ENCODE measurements at regions not wholly inside any gene's neighbourhood (a gene's known extent, or its start where the extent isn't known, plus 50 kb on each side); places are given as distances from the start of the nearest gene placed in this dataset.

DNA sequence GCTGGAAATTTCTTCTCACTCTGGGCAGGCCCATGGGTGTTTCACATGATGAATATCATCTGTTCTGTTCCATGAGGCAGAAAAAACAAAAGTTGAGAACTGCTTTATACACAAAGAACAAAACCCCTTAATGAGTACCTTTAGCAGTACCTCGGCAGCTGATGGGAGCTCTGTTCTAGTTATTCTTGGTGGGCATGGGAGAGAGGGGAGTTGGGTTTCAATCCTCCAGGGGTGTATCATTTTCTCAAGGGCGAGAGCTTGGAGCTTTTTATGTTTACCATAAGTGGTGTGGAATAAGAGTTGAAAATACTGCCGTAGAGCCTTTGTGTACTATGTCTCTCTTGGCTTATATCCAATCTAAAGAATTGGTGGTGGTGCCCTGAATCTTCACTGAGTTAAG, 103.3 kb upstream of the ZNF608 start:
- ATAC-seq (no peak), DNase-seq (no peak)
- no peak overlapping the region for H3K4me3 Mint-ChIP-seq
- no peaks in the 10 kb centered on the region for H3K27me3 Mint-ChIP-seq (ENCODE audit: low read depth)
- H3K36me3 Mint-ChIP-seq (ENCODE audit: insufficient read depth): no peaks in the 10 kb centered on the region
- peaks cover 4% of the 10 kb centered on the region for H3K9me3 Mint-ChIP-seq
- no peaks in the 10 kb centered on the region for H3K4me1 Mint-ChIP-seq (ENCODE audit: low read depth)

DNA sequence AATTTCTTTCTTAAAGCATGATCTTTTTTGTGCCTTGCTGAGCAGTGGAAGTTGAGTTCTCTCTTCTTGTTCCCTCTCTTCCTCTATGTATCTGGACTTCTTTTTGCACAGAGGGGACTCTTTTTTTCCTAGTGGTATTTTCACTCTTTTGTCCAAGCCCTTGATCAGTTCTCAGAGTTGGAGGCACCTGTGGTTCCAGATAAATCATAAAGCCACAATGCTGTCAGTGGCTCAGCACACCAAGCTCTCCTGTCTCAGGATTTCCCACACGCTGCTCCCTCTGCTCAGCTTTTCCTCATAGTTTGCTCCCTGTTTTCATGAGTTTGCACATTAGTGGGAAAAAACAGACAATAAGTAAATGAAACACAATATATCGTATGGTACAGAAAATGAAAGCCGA, 110.3 kb upstream of the ZNF608 start:
- Mint-ChIP-seq H3K9me3 (no peaks in the 10 kb centered on the region), H3K4me1 (ENCODE audit: low read depth) (no peaks in the 10 kb centered on the region), H3K36me3 (ENCODE audit: insufficient read depth) (no peaks in the 10 kb centered on the region), H3K27me3 (ENCODE audit: low read depth) (no peaks in the 10 kb centered on the region), H3K4me3 (no peak overlapping the region)
- DNase-seq (no peak), ATAC-seq (no peak)

DNA sequence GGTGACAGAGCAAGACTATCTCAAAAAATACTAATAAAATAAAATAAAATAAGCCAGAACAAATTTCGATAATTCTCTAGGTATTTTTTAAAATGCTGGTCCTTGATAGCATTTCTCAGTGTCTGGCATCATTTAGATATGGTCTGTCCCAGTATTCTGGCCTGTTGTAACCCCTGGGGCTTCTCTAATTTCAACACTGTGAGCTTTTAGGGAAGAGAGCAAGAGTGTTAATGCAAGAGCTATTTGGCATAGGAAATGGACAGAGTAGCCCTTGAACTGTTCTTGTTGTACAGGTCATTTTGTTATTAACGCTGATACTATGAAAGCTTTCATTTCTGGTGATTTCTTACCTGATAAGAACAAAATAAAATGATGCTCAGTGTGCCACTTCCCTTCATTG, 112.2 kb upstream of the ZNF608 start:
- DNase-seq (no peak), ATAC-seq (no peak)
- Mint-ChIP-seq H3K36me3 (ENCODE audit: insufficient read depth) (no peaks in the 10 kb centered on the region), H3K4me3 (no peak overlapping the region), H3K4me1 (ENCODE audit: low read depth) (no peaks in the 10 kb centered on the region), H3K27me3 (ENCODE audit: low read depth) (no peaks in the 10 kb centered on the region), H3K9me3 (no peaks in the 10 kb centered on the region)

DNA sequence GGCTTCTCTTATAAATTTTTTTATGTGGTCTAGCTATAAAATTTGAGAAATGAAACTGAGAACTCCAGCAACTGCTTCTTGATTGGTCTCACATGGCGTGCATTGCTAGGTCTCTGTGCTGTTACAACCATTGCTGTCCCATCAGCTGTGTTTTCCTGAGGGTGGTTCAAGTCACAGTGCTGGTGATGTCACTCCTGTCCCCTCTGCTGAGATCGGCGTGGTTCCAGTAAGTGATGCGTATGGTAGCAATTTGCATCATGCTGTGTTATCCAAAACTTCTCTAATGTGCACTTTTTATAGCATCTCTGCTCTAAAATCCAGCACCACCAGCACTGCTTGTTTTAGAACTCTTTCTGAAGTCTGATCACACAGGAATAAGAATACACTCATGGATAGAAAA, 112.6 kb upstream of the ZNF608 start:
- Mint-ChIP-seq H3K27me3 (ENCODE audit: low read depth) (no peaks in the 10 kb centered on the region), H3K9me3 (no peaks in the 10 kb centered on the region), H3K36me3 (ENCODE audit: insufficient read depth) (no peaks in the 10 kb centered on the region), H3K4me3 (no peak overlapping the region), H3K4me1 (ENCODE audit: low read depth) (no peaks in the 10 kb centered on the region)
- DNase-seq (no peak), ATAC-seq (no peak)

DNA sequence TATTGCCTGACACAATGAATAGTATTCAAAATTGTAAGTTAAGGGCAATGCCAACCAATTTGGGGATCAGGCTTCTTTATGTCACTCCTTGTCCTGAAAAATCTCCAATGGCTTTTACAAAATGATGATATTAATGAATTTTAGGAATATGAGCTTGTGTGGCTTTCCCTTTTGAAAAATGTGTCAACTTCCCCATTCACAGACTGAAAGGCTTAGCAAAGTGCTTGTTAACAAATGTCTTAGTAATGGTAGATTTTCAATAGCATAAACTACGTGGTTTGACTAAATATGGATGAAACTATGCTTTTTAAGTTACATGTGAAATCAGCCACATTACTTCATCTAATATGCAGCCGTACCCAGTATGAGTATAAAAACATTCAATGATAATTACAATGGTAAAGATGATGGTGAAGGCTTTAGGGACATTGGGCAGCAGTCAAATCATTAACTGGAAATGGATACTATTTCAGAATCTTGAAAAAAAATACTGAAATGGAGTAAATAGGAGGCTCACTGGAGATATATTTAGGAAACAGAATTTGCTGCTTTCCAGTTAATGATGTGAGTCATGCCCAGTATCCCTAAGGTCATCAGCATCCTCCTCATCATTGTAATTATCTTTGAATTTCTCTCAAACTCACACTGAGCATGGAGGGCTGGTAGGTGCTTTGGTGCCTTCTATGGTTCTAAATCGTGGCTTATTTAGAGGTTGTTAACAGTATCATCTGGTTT, 113.3 kb upstream of the ZNF608 start:
- H3K9me3 Mint-ChIP-seq: no peaks in the 10 kb centered on the region
- H3K4me3 Mint-ChIP-seq: no peak overlapping the region
- H3K4me1 Mint-ChIP-seq (ENCODE audit: low read depth): no peaks in the 10 kb centered on the region
- ATAC-seq (no peak), DNase-seq (no peak)
- H3K27me3 Mint-ChIP-seq (ENCODE audit: low read depth): no peaks in the 10 kb centered on the region
- H3K36me3 Mint-ChIP-seq (ENCODE audit: insufficient read depth): no peaks in the 10 kb centered on the region

DNA sequence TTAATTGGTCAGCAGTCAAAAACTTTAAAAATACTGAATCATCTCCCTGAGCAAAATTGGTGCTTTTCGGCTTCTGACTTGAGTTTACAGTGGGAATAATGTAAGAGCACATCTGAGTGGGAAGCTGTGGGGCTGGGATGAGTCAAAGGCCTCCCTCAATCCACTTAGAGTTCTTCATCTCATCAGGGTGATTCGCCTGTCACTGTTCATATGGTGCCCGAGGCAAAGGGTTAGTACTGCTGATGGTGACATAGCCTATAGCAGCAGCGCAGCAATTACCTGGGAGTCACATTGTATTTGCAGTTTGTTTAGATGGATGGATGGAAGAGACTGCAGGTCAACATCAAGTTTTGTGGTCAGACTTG, 113.8 kb upstream of the ZNF608 start:
- Mint-ChIP-seq H3K4me3 (no peak overlapping the region), H3K9me3 (no peaks in the 10 kb centered on the region), H3K4me1 (ENCODE audit: low read depth) (no peaks in the 10 kb centered on the region), H3K36me3 (ENCODE audit: insufficient read depth) (no peaks in the 10 kb centered on the region), H3K27me3 (ENCODE audit: low read depth) (no peaks in the 10 kb centered on the region)
- DNase-seq (no peak), ATAC-seq (no peak)

DNA sequence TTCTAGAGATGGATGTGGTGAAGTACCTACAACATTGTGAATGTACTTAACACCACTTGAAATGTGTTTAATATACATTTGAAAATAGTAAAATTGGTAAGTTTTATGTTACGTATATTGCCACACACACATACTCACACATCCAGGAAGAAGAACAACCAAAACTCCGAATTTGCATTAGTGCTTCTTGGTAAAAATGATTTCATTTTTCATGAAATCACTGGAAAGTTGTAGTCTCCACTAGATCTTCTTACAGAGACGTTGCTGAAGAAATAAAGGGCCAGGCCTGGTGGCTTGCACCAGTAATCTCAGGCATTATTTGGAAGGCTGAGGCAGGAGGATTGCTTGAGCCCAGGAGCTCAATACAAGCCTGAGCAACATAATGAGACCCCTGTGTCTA, 118.6 kb upstream of the ZNF608 start:
- Mint-ChIP-seq H3K9me3 (peaks cover 10% of the 10 kb centered on the region), H3K36me3 (ENCODE audit: insufficient read depth) (no peaks in the 10 kb centered on the region), H3K27me3 (ENCODE audit: low read depth) (no peaks in the 10 kb centered on the region), H3K4me3 (no peak overlapping the region), H3K4me1 (ENCODE audit: low read depth) (peaks cover 5% of the 10 kb centered on the region)
- DNase-seq: no peak
- ATAC-seq: no peak

DNA sequence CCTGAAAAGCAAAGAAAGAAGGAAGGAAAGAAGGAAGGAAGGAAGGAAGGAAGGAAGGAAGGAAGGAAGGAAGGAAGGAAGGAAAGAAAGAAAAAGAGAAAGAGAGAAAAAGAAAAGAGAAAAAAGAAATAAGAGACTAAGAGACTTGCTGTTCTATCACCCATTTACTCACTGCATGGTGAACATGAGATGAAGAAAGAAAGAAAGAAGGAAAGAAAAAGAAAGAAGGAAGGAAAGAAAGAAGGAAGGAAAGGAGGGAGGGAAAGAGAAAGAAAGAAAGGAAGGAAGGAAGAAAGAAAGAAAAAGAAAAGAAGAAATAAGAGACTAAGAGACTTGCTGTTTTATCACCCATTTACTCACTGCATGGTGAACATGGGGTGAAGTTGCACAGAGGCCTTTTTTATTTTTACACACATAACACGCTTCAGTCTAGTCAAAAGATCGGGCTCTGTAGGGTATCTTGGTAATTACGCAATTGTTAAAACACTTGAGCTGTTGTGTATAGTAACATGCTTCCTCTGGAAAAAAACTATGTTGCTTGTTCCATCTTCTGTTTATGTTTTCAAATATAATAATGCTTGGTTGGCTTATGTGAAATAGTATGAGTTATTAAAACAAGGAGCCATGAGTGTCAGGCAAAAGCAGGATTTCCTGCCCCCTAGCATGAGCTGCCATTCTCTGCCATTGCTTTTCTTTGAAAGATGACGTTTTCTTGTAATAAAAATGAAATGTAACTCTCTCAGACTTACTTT, 119.3 kb upstream of the ZNF608 start:
- H3K4me1 Mint-ChIP-seq (ENCODE audit: low read depth): peaks cover 5% of the 10 kb centered on the region
- H3K27me3 Mint-ChIP-seq (ENCODE audit: low read depth): no peaks in the 10 kb centered on the region
- ATAC-seq (no peak), DNase-seq (no peak)
- H3K4me3 Mint-ChIP-seq: no peak overlapping the region
- H3K36me3 Mint-ChIP-seq (ENCODE audit: insufficient read depth): no peaks in the 10 kb centered on the region
- H3K9me3 Mint-ChIP-seq: peaks cover 10% of the 10 kb centered on the region

GRCh38 chr5:124866355-124867136, 120.1 kb upstream of the ZNF608 start:
- ATAC-seq: no peak
- peaks cover 10% of the 10 kb centered on the region for H3K9me3 Mint-ChIP-seq
- no peak overlapping the region for H3K4me3 Mint-ChIP-seq
- peaks cover 5% of the 10 kb centered on the region for H3K4me1 Mint-ChIP-seq (ENCODE audit: low read depth)
- DNase-seq: no peak
- H3K27me3 Mint-ChIP-seq (ENCODE audit: low read depth): no peaks in the 10 kb centered on the region
- H3K36me3 Mint-ChIP-seq (ENCODE audit: insufficient read depth): no peaks in the 10 kb centered on the region

- H3K9me3 Mint-ChIP-seq: peaks cover 10% of the 10 kb centered on the region
- peaks cover 5% of the 10 kb centered on the region for H3K4me1 Mint-ChIP-seq (ENCODE audit: low read depth)
- H3K27me3 Mint-ChIP-seq (ENCODE audit: low read depth): no peaks in the 10 kb centered on the region
- no peaks in the 10 kb centered on the region for H3K36me3 Mint-ChIP-seq (ENCODE audit: insufficient read depth)
- H3K4me3 Mint-ChIP-seq: no peak overlapping the region
- ATAC-seq (no peak), DNase-seq (no peak)
Observed at GRCh38 chr5:124867137-124867704, 120.8 kb upstream of the ZNF608 start.

DNA sequence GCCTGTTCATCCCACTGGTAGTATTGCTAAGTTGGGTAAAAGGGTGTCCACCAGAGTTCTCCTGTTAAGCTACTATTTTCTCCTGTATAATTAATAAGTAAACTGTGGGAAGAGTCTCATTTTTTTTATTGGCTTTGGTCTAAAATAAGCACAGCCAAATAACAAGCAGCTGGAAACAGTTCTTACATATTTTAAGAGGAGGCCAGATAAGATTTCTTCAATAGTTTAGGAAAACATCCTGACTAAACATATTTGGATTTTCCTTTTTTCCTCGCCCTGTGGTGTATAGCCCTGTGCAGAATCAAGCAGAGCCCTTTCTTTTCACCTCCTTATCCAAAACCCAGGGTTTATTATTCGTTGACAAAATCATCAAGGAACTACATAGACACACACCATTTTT, 122.2 kb upstream of the ZNF608 start:
- Mint-ChIP-seq H3K4me1 (ENCODE audit: low read depth) (peaks cover 5% of the 10 kb centered on the region), H3K4me3 (no peak overlapping the region), H3K36me3 (ENCODE audit: insufficient read depth) (no peaks in the 10 kb centered on the region), H3K27me3 (ENCODE audit: low read depth) (no peaks in the 10 kb centered on the region), H3K9me3 (peaks cover 10% of the 10 kb centered on the region)
- DNase-seq (no peak), ATAC-seq (no peak)

DNA sequence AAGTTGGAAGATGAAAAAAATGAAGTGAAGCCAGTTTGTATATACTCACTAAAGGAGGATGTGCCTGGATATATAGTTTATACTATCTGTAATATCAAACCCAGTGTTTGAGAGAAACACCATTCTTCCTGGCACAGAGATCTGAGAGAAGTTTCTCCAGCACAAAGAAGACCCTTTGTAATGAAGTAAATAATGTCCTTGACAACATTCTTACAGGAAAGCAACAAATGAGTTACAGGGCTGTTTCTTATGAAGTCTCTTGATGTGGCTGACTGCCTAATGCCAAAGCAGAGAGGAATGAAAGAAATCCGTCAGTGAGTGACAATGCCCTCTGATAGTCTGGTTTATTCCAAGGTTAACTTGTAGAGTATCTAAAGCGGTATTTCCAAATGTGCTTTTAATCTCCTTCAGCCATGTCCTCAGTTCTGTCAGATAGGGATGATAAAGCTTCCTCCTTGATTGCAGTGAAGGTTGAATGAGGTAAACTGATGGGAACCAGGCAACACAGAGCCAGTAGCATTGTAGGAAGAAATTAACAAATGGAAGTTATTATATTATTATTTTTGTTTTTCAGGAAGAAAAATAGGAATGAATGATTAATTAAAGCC, 123.1 kb upstream of the ZNF608 start:
- no peak for DNase-seq
- no peaks in the 10 kb centered on the region for H3K27me3 Mint-ChIP-seq (ENCODE audit: low read depth)
- peaks cover 5% of the 10 kb centered on the region for H3K4me1 Mint-ChIP-seq (ENCODE audit: low read depth)
- no peaks in the 10 kb centered on the region for H3K36me3 Mint-ChIP-seq (ENCODE audit: insufficient read depth)
- no peak for ATAC-seq
- H3K4me3 Mint-ChIP-seq: no peak overlapping the region
- H3K9me3 Mint-ChIP-seq: peaks cover 10% of the 10 kb centered on the region

DNA sequence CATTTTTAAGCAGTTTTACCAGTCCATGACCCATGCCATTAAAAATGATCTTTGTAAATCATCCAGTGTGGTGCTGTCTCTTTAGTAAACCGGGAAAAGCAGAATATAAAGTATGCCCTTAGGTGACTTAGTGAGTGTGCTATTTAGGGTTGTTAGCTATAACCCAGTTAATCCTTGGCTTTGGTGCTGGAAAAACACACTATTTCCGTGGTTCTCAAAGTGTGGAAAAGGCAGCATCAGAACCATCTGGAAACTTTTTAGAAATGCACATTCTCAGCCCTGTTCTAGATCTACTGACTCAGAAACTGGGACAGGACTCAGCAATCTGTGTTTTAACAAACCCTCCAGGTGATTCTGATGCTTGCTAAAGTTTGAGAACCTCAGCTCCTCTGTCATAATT, 123.6 kb upstream of the ZNF608 start:
- H3K4me1 Mint-ChIP-seq (ENCODE audit: low read depth): peaks cover 5% of the 10 kb centered on the region
- peaks cover 10% of the 10 kb centered on the region for H3K9me3 Mint-ChIP-seq
- H3K27me3 Mint-ChIP-seq (ENCODE audit: low read depth): no peaks in the 10 kb centered on the region
- ATAC-seq (no peak), DNase-seq (no peak)
- no peaks in the 10 kb centered on the region for H3K36me3 Mint-ChIP-seq (ENCODE audit: insufficient read depth)
- no peak overlapping the region for H3K4me3 Mint-ChIP-seq

- no peak for DNase-seq
- H3K4me3 Mint-ChIP-seq: no peak overlapping the region
- no peaks in the 10 kb centered on the region for H3K36me3 Mint-ChIP-seq (ENCODE audit: insufficient read depth)
- H3K4me1 Mint-ChIP-seq (ENCODE audit: low read depth): peaks cover 5% of the 10 kb centered on the region
- H3K27me3 Mint-ChIP-seq (ENCODE audit: low read depth): no peaks in the 10 kb centered on the region
- ATAC-seq: no peak
- peaks cover 6% of the 10 kb centered on the region for H3K9me3 Mint-ChIP-seq
Observed at GRCh38 chr5:124871303-124871702, 124.9 kb upstream of the ZNF608 start.
